ENCODE measurements at regions not wholly inside any gene's neighbourhood (a gene's known extent, or its start where the extent isn't known, plus 50 kb on each side); places are given as distances from the start of the nearest gene placed in this dataset.

DNA sequence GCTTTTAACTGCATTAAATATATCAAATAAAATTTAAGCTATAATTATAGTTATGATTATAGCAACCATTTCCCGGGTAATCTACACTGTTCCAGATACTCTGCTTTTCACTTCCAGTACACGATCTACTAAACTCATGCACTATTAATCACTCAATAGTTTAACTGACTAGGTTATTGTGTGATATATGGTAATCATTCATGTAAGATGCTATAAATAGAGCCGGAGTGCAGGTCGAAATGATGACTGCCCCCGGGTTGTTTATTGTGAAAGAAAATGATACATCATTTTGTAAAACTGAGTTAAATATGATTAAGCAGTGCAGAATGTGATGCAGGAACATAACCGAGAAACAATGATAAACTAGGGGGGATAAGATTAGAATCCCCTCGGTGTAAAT, 434.6 kb upstream of the DSEL start:
- no peak for DNase-seq

DNA sequence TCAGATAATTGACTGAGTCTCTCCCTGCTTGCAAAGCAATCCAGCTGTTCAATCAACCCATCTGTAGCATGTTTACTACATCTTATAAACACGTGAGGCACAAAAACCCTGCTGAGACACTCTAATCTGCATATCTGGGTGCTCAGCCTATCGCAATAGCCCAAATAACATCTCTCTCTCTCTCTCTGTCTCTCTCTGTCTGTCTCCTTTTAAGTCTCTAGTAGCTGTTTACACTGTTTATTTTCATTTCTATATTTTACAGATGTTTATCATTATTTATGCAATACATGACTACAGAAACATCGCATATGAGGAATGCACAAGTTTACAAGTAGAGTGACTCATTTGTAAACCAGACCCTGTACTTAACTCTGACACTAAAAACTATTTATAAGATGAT, 422.1 kb upstream of the DSEL start:
- DNase-seq, result no peak

DNA sequence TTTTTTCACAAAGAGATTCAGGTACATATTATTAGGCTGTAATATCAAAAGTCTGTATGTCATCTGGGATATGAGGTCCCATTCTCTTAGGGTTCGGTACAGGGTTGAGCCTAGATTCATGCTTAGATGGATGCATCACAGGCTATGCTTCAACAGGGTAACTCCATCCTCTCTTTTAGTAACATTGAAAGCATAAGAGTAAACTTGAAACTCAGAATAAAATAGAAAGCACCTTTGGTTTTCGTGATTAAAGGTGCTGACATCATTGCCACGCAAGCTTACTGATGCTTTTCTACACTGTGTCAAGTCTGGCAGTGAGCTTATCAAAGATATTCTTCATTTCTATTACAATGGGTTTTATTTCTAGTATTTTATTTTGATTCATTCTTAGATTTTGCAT, 419.1 kb upstream of the DSEL start:
- DNase-seq, result no peak

DNA sequence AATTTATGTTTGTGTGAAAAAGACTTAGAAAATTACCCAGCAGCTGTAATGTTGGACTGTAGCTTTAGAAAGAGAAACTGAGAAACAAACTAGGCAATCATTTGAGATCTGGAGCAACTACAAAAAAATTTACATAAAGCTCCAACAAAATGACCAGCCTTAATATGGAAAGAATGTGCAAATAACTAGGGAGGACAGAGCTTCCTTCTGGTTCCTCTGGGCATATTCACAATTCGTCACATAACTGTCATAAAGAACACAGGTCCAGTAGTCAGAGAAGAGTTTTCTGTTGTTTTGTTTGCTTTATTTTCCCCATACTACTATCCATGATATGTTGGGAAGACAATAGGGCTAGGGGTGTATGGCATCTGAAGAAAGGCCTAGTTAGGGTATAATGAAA, 416.8 kb upstream of the DSEL start:
- DNase-seq, result no peak

DNA sequence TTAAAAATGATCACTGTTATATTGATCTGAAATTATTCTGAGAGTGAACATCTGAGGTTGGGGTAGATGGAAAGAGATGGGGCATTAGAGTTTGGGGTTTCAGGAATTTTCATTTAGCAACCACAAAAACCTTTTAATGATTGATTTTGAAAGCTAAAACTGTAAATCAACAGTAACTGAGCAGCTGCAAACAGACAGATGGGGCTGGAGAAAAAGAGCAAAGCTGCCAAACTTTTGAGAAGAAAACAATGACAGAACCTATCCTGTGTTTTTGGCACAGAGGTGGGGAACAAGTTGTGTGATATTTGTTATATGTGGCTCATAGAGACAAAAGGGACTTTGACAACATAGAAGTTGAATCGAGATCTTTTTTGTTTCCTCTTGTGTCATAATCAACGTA, 415.8 kb upstream of the DSEL start:
- DNase-seq, result no peak

GRCh38 chr18:67926929-67927864, 410.7 kb upstream of the DSEL start:
- DNase-seq, result no peak

GRCh38 chr18:67924656-67925055, 408.1 kb upstream of the DSEL start:
- DNase-seq, result no peak

DNA sequence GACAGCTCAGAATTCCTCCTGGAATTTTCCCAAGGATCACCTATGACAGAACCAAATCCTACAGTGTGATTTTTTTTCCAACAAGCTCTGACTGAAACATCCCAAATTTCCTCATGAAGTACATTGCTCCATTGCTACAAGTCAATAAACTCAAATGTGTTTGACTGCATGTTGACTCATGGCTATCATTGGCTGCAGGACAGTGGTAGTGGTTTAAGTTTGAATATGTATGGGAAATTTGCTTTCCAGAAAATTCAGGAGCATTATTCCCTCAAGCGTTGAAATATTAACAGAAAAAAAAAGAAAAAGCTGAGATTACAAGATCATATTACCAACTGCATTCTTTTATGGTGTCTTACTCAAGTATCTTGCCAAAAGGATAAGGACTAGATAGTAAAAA, 402.8 kb upstream of the DSEL start:
- DNase-seq, result no peak

DNA sequence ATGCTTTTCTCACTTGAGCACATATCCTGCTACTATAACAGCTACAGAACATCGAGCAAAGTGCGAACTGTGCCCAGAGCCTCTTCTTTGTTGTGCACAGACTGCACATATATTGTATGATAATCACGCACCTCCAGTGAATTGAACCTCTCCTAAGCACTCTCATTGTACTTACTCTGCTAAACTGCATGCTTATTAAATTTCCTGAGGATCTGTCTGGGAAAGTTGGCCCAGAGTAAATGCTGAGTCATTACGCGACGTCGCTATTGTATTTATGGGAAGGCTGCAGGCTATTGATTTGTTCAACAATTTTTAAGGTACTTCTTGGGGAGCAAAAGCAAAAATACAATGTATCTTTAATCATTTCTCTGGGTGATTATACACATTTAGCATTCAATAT, 399.6 kb upstream of the DSEL start:
- DNase-seq, result no peak

GRCh38 chr18:67913040-67913439, 396.5 kb upstream of the DSEL start:
- no peak for DNase-seq

DNA sequence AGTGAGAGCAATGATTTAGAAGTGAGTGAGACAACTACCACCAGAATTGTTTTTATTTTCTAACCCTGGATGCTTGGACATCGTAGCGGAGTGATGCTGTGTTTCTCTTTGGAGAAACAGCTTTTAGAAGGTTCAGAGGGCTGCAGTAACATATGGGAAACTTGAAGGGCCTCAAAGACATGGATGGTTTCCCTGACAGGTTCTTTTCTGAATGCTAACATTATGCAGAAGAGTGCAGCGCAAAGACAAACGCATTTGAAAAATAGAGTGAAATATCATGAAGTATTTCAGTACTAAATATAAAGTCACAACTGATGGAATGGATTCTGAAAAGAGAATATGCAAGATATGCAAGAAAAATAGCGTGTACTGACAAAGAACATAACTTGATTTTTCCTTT, 385.1 kb upstream of the DSEL start:
- DNase-seq, result no peak

GRCh38 chr18:67896451-67896850, 379.9 kb upstream of the DSEL start:
- DNase-seq, result no peak

DNA sequence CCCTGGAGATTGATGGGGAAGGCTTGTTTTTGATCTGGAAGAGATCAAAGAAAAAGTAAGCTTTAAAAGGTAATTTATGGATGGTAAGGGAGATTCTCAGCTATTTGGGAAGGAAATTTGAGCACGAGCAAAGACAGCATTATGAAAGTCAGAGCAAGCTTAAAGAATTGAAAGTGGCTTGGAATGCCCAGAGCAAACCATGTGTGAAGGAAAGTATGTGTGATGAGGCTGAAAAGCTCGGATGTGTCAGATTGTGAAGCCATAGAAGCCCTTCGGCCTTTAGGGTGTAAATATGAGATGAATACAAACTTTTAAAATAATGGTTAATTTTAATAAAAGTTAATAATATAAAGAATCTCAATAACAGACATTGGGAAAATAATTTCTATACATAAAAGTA, 377.4 kb upstream of the DSEL start:
- no peak for DNase-seq

DNA sequence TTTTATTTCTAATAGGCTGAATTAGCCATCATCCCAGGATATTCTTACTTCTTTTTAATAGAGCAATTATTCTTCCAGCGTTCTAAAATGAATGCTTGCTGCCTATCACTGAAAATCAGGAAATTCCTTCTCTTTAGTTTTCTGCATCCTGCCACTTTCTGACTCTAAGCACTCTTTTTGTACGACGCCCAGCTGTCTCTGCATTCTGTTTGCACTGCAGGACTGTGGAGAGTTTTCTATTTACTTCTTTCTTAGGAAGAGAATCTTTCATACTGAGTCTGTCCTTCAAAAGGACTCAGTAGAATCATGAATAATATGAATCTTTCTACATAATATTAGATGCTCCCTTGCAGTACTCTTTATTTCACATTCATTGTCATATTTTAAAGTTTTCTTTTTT, 360.4 kb upstream of the DSEL start:
- DNase-seq, result no peak

- no peak for DNase-seq
Measured at GRCh38 chr18:67875944-67876343, 359.4 kb upstream of the DSEL start.

- DNase-seq, result no peak
Measured at GRCh38 chr18:67875060-67875459, 358.5 kb upstream of the DSEL start.

DNA sequence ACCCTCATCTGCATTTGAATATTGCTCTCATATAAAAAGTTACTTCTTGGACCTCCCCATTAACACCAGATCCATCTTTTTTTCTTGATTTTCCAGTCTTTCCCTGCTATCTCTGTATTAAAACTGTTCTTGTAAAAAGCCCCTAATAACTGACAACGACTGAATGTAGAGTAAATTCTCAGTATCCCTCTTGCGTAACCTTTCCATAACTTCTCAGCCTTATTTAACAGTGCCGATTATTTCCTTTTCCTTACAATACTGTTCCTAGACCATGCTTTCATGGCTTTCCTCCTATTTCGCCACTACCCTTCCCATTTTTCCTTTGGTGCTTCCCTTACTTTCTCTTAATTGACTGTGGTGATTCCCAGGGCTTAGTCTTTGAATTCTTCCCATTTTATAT, 348.9 kb upstream of the DSEL start:
- DNase-seq, result no peak

GRCh38 chr18:67864677-67865340, 348.3 kb upstream of the DSEL start:
- DNase-seq, result no peak

DNA sequence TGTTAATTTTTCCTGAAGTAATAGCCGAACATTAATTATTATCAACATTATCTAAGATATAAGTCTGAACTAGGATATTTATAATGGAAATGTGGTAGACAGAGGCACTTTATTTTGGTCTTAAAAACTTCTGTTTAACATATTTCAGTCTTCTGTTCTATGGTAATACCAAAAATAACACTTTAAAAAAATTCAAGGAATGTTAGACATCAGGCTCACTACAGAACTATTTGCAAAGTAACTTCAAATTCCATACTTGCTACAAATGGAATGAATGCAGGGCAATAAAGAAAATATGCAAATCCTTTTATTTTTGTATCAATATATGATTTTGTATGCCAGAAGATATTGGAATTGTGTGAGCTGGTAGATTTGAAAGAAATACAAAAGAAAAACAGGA, 345.5 kb upstream of the DSEL start:
- no peak for DNase-seq

- DNase-seq, result no peak
Measured at GRCh38 chr18:67854340-67854739, 337.8 kb upstream of the DSEL start.

- DNase-seq, result no peak
Measured at GRCh38 chr18:67846422-67847098, 330.0 kb upstream of the DSEL start.

GRCh38 chr18:67845035-67845434, 328.5 kb upstream of the DSEL start:
- no peak for DNase-seq

DNA sequence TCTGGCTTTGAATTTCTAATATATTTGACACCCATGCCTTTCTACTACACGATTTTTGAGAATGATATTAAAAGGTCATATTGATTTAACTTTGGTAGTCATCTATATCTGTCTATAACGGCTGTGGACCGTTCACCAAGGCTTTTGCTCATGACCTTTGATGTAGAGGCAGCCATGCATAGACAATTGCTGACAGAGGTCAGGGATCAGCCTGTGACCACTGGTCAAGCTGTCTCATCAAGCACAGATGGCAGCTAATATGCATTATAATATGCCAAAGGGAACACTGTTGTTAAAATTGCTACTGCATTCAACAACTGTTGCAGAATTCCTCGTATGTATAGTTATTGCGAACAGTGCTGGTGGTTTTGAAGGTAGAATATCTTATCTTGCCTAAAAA, 323.9 kb upstream of the DSEL start:
- DNase-seq, result no peak

DNA sequence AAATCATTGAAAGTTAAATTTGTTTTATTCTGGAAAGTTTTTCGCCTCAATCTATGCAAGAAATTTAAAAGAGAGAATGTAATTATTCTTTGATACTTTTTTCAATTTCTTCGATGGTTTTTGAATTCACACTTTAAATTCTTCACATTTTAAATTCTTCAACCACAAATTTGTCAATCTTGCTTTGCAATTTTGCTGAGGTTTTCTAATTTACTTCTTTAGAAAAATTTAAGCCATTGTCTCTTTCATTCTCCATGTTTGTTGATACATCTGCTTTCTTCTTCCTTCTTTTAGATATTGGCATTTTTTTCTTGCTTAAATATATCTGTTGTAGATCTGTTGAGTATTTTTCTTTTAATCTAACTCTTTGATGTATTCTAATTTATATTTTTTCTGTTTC, 301.9 kb upstream of the DSEL start:
- no peak for DNase-seq

All from NCI-H524 treated with DMSO at 0.1 percent for 48 hours (cell line).